NCI-H128 (cell line): ENCODE measurements at regions not wholly inside any gene's neighbourhood (a gene's known extent, or its start where the extent isn't known, plus 50 kb on each side); places are given as distances from the start of the nearest gene placed in this dataset.
A peak's percentile ranks its signal among the peaks of the same experiment; 100 is the strongest.

ENCODE experiments used
- DNase-seq: peaks from one replicate; lab custom pipeline; 2025; ENCODE audit not compliant: unreplicated experiment; lab: John Stamatoyannopoulos, UW

GRCh38 chr13:61738236-61738750 lies 322.6 kb upstream of the PCDH20 start:
- DNase-seq, result no peak

DNA sequence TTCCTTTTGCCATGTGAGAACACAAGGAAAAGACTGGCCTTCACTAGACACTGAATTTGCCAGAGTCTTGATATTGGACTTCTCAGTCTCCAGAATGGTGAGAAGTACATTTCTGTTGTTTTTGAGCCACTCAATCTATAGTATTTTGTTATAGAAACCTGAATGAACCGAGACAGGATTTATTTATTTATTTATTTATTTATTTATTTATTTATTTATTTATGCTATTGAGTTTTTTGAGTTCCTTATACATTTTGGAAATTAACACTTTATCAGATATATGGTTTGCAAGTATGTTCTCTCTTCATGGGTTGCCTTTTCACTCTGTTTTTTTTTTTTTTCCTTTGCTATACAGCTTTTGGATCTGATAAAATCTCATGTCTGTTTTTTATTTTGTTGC lies 319.0 kb upstream of the PCDH20 start:
- no peak for DNase-seq

DNA sequence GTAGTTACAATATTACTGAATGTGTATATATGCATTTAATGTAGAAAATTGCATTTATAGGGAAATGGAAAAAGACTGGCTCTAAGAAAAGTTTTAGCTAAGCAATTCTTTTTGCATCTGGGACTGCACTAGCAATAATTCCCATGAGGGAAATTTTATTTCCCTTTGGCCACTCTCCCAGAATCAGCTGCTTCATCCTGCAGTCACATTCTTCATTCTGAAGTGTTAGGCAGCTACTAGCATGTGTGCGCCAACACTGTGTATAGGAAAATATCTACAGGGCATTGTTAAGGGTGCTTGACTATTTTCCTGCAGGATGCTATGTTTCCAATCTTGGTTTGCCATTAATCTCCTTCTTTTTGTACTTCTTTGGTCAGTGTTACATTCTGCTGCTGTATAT lies 312.8 kb upstream of the PCDH20 start:
- peak; percentile 1 for DNase-seq

GRCh38 chr13:61727767-61728166 lies 312.1 kb upstream of the PCDH20 start:
- no peak for DNase-seq

DNA sequence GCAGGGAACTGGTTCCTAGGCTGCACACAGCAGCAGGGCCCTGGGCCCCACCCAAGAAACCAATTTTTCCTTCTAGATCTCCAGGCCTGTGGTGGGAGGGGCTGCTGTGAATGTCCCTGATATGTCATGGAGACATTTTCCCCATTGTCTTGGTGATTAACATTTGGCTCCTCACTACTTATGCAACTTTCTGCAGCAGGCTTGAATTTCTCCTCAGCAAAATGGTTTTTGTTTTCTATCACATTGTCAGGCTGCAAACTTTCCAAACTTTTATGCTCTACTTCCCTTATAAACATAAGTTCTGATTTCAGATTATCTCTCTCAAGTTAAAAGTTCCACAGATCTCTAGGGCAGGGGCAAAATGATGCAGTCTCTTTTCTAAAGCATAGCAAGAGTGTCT lies 310.2 kb upstream of the PCDH20 start:
- no peak for DNase-seq

DNA sequence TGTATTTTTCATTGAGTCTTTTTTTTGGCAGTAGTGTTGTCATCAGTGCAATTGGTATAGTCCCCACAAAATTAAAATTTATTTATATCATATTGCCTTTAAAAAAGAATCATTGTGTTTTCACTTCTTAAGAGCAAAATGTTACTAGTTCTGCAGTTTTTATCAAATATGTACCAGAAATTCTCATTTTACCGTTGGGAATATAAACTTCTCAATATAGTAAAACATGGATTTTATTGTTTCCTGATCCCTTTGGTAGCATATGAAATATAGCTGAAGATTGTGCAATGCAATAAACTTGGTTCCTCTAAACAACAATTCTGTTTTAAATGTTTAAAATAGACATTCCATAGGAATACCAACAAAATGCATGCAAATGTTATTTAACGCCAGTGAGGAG lies 306.5 kb upstream of the PCDH20 start:
- no peak for DNase-seq

DNA sequence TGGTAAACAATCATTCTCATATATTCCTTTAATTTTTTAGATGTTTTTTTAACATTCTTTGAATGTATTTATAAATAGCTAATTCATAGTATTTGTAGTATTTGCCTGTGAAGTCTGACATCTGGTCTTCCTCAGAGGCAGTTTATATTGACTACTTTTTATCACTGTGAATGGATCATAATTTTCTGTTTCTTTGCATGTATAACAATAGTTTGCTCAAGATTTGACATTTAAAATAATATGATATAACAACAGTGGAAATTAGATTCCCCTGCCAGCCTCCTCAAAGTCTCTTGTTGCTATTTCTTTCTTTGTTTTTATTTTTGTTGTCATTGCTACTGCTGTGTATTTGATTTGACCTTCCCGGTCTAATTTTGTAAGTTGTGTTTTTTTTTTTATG lies 297.0 kb upstream of the PCDH20 start:
- no peak for DNase-seq

- DNase-seq, result no peak
Observed at GRCh38 chr13:61709258-61709657, 293.6 kb upstream of the PCDH20 start.

DNA sequence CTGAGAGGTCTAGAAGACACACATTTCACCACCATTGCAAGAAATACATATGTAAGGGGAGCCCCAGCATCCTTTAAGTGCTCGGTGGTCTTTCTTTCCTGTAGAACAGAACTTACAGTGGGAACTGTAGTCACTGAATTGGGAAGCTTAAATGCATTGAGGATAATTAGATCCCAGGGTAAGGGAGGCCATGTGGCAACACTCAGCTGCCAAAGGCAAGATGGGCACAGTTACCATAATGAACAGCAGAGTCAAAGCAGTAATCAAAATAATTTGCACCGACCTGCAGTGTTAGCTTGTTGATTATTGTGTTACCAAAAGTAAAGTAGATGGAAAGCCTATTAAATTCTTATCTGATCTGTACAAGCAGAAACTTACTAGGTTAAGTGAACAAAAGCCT lies 291.2 kb upstream of the PCDH20 start:
- no peak for DNase-seq

GRCh38 chr13:61700620-61701019 lies 285.0 kb upstream of the PCDH20 start:
- no peak for DNase-seq

DNA sequence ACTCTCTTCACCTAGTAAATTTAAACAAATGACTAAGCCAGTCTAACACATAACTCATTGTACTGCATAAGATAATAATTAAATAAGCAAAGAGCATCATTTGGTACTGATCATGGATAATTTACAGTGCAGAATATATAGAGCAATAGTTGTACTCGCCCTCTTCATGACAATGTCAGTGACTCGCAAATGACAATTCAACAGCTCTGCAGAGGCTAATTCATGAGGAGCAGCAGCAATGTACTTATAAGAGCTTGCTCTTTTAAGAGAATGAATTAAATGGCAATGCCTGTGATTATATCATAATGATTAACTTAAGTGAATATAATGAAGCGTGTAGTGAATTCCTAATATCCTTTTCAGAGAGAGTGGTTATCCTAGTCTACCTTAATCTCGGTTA lies 284.5 kb upstream of the PCDH20 start:
- DNase-seq, result no peak

DNA sequence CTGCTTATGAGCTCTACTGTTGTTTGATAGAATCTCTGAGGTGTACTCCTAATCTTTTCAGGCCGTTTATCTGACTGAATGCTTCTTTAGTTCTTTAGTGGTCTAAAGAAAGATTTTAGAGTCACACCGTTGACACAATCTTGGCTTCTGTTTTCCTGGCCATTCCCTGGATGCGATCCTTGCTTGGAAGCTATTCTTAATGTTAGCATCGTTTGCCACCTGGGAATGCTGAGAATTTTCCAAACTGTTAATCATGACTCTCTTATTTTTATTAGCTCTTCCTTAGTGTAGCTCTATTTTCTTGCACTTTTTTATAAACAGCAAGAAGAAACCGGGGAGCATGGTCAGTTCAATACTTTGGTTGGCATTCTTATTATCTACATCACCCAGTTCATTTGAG lies 281.0 kb upstream of the PCDH20 start:
- no peak for DNase-seq

DNA sequence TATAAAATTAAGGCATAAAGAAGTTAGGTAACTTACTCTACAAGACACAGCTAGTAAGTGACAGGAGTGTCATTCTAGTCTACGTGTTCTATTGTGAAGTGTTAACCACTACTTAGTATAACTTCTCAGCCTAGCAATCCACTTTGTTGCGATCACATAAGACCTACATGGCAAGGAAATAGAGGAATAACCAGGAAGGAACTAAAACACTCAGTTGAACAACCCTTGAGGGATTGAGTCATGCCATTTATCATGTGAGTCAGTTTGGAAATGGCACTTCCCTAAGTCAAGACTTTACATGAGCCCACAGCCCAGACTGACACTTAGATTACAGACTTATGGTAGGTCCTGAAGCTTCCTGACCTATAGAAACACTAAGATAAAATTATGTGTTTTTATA lies 279.5 kb upstream of the PCDH20 start:
- no peak for DNase-seq

DNA sequence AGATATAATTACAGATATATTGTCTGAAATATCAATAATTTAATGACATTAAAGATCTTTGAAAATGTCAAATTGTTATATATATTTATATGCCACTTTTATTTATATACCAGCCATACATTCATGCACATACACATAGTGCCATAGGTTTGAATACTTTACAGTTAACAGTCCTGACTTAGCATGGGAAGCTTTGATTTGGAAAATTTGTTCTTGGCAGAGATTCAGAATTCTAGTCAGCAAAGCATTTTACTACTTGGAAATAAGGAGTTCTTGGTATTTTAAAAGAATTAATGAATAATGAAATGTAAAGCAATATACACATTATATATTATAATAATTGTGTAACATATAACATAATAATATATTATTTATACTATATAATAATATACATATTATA lies 277.0 kb upstream of the PCDH20 start:
- no peak for DNase-seq

DNA sequence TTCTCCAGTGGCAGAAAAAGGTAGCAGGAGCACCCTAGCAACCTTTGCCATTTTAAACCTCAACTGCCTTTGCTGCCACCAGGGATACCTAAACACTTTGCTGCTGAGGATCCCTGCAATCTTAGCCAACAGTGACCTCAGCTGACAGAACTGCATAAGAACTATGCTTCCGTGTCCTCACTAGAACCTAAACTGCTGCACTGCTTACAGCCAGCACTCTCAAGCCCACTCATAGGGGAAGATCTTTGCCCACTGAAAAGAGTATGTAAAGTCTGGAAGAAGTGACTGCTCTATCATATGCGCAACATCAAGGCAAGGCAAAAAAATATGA lies 270.0 kb upstream of the PCDH20 start:
- DNase-seq, result no peak

GRCh38 chr13:61684976-61685681 lies 269.5 kb upstream of the PCDH20 start:
- no peak for DNase-seq

DNA sequence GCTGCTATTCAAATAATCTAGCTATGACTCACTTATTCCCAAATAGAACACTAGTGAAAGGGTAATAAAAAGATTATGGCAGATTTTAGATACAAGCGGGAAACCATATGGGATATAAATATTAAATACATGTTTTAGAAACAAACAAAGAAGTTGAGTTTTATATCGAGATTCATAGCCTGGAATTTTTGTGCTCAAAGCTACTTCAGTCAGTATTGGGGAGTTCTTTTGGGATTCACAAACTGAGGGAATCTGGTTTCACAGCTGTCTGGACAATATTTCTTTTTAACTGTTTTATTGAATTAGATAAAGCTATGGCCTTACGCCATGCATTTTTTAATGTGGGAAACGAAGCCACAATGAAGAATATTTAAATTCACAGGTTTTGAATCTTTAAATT lies 257.1 kb upstream of the PCDH20 start:
- DNase-seq, result no peak

- DNase-seq, result no peak
Observed at GRCh38 chr13:61670384-61671161, 254.9 kb upstream of the PCDH20 start.

DNA sequence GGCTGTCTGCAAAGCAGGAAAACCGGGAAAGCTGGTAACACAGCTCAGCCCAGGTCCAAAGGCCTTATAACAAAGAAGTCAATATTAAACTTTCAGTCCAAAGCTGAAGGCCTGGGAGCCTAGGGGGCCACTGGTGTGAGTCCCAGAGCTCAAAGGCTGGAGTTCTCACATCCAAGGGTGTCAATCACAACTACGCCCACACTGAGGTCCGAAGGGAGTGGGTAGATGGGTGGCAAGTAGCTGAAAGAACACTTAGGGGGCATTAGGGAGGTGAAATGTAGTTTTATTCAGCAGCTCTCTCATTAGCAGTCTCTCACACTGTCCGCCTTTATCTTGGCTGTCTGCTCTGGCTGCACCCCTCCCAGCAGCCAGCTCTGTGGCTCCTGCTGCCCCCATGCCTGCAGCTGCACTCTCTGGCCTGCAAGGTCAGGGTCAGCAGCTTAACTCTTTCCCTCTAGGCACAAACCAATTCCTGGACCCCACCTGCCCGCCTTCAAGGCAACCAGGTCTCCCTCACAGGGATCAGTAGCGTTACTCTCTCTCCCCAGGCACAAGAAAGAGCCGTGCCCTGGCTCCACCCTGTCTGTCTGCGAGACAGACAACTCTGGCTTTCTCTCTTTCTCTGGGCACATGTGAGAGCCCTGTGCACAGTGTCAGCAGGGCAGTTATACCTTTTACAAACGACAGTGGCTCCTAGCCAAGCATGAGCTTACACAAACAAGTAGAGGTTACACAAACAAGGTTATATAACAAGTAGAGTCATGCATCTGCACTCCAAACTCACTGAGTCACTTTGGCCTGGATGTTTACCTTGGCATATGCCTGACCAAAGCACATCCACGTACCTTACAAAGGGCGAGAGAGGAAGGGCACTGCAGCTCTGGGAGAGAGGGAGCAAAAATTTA lies 249.4 kb upstream of the PCDH20 start:
- no peak for DNase-seq

- DNase-seq, result no peak
Observed at GRCh38 chr13:61654481-61654880, 238.8 kb upstream of the PCDH20 start.

DNA sequence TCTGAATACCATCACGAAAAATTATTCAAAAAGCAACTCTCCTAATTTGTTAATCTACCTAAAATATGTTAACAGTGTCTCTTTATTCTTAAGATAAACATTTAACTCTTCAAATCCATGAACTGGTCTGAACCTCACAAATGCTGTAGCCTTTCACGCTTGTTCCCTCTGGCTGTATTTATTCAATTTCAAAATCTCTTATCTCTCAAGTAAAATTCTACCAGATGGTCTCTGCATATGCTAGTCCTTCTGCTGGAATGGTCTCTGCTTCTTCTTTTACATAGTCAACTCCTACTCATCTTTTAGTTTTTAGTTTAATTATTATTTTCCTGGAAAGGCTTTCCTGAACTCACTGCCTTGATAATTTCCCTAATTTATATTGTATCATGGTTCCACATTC lies 232.9 kb upstream of the PCDH20 start:
- DNase-seq, result no peak

DNA sequence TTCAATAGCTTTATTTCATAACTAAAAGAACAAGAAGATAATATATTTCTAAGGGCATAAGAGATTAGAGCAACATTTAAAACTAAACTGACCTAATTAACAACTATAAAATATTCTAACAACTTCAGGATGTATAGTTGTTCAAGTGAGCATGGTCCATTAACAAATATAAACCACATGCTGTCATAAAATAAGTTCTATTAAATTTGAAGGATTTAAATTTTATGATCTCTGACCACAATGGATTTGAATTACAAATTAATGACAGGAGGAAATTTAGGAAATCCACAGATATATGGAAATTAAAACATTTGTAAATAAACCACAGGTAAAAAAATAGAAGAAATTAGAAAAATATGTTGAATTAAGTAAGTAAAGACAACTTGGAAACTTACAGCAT lies 196.5 kb upstream of the PCDH20 start:
- no peak for DNase-seq
